AG10803 (cell line): ENCODE measurements at regions not wholly inside any gene's neighbourhood (a gene's known extent, or its start where the extent isn't known, plus 50 kb on each side); places are given as distances from the start of the nearest gene placed in this dataset.
A peak's percentile ranks its signal among the peaks of the same experiment; 100 is the strongest.

Experiments
- DNase-seq: peaks from one replicate; pipeline ENCODE4 v3.0.0; 2010; ENCODE audit warnings: low read depth
- H3K4me3 ChIP-seq: 2 replicates; pipeline ENCODE4 v1.5.1; 2011; ENCODE audit warnings: mild to moderate bottlenecking, low read length, control low read depth
- CTCF ChIP-seq: conservative IDR thresholded peaks from 2 replicates; pipeline ENCODE4 v1.5.1; 2011; ENCODE audit warnings: mild to moderate bottlenecking, low read length, control low read depth, inconsistent platforms

- no peak for TF ChIP-seq CTCF
- no peak for DNase-seq
- H3K4me3 ChIP-seq = no peak overlapping the region
Measured at GRCh38 chr1:222105393-222105737, 363.5 kb upstream of the DUSP10 start.

- no peak overlapping the region for H3K4me3 ChIP-seq
- TF ChIP-seq CTCF = no peak
- DNase-seq = no peak
Measured at GRCh38 chr1:222104694-222105392, 363.0 kb upstream of the DUSP10 start.

GRCh38 chr1:222104097-222104496, 362.2 kb upstream of the DUSP10 start:
- DNase-seq = no peak
- no peak for TF ChIP-seq CTCF
- no peak overlapping the region for H3K4me3 ChIP-seq

GRCh38 chr1:222099746-222100145, 357.9 kb upstream of the DUSP10 start:
- TF ChIP-seq CTCF = no peak
- H3K4me3 ChIP-seq = no peak overlapping the region
- DNase-seq = no peak

- TF ChIP-seq CTCF = no peak
- DNase-seq = no peak
- H3K4me3 ChIP-seq = no peak overlapping the region
Measured at GRCh38 chr1:222098404-222098803, 356.5 kb upstream of the DUSP10 start.

GRCh38 chr1:222097588-222097987, 355.7 kb upstream of the DUSP10 start:
- no peak overlapping the region for H3K4me3 ChIP-seq
- no peak for TF ChIP-seq CTCF
- DNase-seq = no peak

- TF ChIP-seq CTCF = no peak
- DNase-seq = peak; percentile 23
- H3K4me3 ChIP-seq = no peak overlapping the region
Measured at GRCh38 chr1:222096883-222097282, 355.0 kb upstream of the DUSP10 start.
